HG02973 (cell line): ENCODE measurements at regions not wholly inside any gene's neighbourhood (a gene's known extent, or its start where the extent isn't known, plus 50 kb on each side); places are given as distances from the start of the nearest gene placed in this dataset.

Experiments used
- ATAC-seq: cut with Tn5 transposase; IDR thresholded peaks from one replicate; pipeline ENCODE4 v1.9.1; 2021; ENCODE audit warnings: moderate library complexity; ENCODE audit not compliant: unreplicated experiment

DNA sequence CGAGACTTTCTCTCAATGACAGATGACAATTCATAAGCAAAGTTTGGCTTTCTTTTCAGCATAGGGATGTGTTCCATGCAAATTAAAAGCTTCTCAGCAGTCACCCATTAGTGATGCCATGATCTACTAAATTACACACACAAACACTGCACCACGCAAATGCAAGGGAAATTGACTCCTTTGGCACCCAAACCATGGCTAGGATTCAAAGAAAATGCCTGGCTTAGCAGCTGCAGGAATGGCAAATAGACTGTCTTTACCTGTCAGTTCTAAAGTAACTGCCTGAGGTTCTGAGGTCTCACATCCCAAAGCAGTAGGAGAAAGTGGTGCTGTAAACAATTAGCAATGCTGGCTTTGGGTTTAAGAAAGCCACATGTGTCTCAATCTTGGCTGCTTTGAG lies 108.6 kb upstream of the ATP10B start:
- no peak for ATAC-seq

DNA sequence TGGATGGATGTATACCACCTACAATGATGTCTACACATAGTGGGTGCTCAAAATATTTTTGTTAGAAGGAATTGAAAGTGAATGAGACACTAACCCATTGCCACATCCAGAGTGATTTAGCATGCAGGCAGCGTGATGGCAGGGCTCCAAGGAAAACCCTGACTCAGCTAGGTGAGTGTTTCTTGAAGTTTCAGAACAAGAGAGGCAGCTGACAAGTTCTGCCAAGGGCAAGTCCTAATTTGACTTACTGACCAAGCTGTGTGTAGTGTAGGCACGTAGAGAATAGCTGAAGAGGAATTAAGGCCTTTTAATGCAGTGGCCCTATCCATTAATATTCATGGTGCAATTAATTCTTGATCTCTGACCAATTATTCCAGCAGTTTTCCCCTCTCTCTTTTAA lies 107.8 kb upstream of the ATP10B start:
- no peak for ATAC-seq

DNA sequence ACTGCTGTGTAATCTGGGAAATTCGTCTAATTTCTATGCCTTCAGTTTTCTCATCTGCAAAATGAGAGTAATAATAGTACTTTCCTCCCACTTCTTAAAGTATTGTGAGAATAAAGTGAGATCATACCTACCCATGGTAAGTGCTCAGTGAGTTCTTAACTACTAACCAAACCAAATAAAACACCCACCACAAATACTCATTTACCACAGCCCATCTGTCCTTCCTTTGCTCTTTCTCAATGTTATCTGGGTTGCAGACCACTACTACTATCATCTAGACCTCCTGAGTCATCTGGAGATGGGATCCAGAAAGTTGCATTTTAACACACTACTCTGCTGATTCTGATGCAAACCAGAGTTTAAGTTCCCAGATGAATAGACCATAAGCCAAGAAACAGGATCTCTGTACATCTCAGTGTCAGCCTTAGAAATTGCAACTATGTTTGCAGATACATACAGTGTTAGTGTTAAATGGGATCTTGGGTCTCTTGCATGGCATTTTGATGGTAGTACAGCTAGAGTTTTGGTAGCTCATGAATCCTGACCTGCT lies 105.4 kb upstream of the ATP10B start:
- ATAC-seq = peak; percentile 82

DNA sequence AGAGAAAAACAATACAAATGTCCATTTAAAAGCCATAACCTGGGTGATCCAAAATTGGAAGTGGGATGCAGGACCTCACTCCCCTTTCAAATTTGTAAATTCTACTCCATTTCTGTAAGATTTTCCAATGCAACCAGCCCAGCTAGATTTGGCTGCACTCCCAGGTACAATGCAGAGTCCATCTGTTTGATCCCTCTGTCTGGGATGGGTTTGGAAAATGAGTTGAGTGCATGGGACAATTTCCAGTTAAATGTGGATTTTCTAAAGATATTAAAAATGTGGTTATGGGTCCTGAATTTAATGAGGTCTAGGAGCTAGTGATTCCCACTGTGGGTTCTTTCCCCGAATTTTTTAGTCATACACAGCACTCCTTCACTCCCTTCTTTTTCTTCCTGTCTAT lies 104.0 kb upstream of the ATP10B start:
- no peak for ATAC-seq

DNA sequence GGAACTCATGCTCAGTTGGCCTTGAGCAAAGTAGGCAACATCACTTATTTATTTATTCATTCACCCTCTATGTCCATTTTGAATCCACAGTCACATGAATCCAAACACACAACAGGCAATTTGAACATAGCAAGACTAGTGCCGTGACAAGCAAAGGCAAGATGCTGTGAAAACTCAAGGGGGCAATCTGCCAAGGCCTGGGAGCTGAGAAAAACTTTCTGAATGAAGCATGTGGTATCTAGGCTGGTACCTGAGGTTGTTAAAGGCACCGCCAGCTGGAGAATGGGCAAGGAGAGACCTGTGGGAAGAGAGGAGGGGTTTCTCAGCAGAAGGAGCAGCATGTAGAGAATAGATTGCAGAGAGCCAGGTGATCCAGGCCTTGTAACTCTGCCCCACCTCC lies 98.3 kb upstream of the ATP10B start:
- no peak for ATAC-seq

DNA sequence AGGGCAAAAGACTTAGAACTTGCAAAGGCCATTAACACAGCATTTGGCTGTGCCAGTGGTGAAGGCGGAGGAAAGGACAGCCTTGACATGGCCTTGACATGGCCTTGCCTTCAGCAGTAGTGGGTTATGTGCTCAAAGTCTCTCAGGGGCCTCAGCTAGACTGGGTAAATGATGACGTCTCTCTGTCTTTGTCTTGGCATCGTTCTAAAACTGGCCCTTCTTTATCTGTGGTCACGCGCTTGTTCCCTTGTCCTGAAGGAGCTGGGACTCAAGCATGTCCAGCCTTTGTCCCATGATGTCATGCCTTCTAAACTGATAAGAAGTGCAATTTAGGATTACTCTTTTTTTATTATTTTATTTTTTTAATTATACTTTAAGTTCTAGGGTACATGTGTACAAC lies 88.7 kb upstream of the ATP10B start:
- ATAC-seq = no peak

DNA sequence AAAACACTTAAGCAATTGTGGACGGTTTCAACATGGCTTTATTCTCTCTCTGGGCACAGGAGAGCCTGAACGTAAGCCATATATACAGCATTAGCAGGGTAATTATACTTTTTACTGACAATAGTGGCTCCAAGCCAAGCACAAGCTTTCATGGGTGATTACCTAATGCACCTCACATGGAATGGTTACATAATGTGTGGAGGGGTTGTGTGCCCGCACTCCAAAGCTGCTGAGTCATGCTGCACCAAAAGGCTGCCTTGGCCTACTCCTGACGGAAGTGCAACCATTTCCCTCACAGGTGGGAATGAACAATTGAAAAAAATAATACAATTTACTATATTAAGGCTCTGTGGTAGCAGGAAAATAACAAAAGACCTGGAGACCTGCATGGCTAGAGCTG lies 86.5 kb upstream of the ATP10B start:
- no peak for ATAC-seq

DNA sequence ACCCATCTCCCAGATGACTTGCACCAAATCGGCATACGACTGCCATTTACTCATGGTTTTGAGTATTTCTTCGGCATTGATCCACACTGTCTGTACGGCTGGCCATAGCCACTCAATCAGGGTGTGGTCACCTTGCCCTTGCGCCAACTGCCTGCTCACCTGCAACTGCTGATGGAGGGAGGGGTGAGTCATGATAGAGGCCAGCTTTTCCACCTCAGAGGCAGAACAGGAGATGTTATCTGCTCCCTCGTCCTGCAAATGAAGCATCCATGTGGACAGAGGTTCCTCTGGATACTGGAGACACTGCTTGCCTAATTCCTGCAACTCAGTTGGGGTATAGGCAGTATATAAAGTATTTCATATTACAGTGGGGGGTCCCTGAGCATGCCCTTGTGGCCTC lies 85.6 kb upstream of the ATP10B start:
- no peak for ATAC-seq

DNA sequence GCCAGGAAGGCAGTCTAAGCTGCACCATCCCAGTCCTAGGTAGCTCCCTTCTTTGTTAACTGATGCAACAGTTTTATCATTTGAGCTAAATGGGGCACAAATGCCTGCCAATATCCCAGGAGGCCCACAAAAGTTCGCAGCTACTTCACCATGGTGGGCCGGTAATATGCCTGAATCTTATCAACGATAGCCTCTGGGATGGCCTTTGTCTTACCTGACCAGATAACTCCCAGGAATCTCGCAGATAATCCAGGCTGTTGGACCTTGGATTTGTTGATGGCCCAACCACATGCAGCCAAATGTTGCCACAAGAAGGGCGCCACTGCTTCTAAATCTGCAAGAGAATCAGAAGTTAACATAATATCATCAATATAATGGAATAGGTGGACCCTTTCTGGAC lies 83.8 kb upstream of the ATP10B start:
- no peak for ATAC-seq

DNA sequence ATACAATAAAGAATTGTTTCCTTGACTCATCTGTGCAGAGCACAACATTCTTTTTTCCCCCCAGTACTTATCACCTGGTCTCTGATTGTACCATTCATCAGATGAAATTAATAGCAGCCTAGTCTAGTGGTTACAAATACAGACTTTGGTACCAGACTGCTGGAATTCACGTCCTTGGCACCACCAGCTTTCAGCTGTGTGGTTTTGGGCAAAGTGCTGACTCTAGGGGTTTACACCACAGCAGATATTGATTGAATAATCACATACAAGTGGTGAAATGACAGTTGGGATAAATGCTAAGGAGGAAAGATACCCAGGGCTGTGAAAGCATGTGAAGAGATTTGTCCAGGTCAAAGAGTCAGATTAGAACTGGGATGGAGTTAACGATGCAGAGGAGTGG lies 79.3 kb upstream of the ATP10B start:
- ATAC-seq = no peak

DNA sequence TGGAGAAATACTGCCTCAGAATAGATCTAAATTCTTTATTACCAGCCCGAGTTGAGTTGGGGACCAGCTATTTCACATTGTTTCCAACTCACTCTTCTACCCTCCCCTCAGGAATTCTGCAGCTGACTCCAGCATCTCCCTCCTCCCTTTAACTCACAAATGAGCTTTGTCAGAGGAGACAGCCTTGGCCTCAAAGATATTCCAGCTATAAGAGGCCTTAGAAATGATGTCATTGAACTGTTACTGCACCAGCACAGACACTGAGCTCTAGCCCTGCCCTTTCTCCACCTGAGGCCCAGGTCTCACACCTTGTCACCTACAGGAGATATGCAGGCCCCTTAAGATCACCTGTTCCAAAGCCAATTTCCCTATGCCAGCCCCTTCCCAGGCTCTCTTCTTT lies 78.4 kb upstream of the ATP10B start:
- no peak for ATAC-seq

DNA sequence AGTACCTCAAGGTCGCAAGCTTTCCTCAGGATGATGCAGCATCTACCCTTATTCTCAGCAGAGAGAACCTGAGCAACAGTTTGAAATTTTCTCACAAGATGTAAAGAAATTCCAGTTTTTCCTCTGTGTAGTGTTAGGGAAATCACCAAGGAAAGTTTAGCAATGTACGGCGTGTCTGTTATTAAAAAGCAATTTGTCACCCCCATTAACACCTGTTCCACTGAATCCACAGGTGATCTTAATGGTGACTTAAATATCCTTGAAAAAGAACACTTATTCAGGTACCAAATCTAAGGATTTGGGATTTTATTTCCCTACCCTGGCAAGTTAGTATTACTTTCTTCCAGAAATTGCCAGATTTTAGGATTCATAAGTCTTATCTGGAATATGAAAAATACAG lies 77.9 kb upstream of the ATP10B start:
- no peak for ATAC-seq

DNA sequence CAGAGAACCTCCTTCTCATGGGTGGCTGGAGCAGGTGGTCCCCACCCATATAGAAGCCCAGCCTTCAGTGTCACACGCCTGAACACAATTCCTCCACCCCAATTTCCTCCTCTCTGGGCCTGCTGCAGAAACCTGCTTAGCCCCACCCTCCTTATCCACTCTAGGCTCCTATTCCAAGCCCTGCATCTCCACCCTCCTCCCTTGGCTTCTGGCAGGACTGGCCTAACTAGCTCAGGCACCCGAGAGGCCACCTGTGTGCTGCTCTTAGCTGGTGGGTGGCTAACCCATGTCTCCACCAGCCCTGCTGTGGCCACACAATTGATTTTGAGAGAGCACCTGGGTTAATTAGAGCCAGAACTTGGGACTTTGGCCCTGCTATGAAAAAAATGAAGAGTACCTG lies 77.3 kb upstream of the ATP10B start:
- ATAC-seq = no peak

DNA sequence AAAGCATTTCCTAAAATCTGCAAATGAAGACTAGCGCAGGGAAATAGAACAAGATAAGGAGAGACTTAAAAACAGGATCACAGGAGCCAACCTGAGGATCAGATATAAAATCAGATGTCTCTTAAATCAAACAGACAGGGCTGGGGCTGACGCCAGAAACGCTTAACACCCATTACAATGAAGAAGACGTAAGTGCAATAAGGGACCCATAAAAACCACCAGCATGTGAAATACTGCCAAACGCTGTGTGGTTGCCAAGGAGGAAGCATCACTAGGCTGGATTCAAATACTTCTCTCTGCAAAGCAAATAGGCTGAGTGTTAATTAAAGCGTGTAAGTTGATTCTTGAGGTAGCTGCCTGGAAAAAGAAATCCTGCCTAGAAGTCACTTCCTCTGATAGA lies 74.4 kb upstream of the ATP10B start:
- no peak for ATAC-seq

DNA sequence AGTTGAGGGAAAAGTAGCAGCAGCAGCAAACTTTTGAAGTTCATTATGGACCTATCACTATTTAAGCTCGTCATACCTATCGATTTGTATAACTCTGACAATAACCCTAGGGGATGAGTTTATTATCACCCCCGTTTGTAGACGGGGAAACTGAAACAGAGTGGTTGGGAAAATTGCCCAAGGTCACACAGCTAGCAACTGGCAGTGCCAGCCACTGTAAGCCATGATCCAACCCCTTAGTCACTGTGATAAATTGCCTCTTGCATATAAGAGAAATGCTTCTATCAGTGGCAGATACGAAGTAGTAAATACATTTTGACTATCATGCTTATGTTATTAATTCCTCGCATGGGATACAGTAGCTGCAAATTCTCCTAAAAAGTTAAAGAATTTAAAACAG lies 73.3 kb upstream of the ATP10B start:
- no peak for ATAC-seq

DNA sequence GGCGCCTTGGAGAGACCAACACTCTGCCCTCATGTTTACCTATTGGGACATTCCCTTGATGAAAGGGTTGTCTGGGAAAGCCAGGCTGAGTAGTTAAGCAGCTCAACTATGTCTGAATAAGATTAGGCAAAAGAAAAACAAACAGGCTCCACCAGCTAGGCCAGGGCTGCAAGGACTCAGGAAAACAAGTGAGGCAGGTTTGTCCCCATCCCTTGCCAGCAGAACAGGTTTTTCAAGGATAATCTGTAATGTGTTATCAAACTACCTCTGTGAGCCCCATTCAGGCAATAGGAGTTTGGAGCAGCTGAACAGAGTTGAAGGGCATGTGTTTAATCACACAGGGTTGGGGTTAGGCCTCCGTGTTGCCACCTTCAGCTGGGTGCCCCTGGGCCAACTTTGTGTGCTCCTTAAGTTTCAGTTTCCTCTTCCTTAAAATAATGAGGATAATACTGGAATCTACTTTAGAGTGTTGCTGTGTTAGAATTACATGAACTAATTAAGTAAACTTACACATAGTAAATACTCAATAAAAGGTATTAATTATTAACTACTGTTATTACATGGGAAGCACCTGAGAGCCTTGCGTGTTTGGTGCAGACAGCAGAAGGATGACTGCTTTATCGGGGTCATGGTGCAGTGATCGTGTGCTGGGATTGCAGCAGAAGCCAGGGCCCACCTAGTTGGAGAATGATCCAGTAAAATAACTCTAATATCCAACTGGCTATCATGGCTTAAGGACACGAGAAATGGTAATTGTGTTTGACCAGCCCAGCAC lies 72.1 kb upstream of the ATP10B start:
- ATAC-seq = no peak

DNA sequence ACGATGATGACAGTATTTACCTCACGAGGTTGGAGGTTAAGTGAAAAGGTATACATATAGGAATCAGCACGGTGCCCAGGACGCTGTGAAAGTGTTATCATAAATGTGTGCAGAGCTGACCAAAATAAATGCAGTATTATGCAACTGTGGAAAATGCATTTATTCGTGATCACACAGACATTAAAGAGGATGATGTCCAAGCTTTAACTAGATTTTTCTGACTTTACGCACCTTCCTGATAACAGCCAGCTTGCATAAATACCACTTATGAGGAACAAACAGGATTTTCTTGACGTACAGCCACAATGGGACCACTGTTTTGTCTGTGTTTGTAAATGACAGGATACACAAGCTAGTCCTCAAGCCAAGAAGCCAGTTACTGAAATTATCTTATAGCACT lies 71.4 kb upstream of the ATP10B start:
- no peak for ATAC-seq

DNA sequence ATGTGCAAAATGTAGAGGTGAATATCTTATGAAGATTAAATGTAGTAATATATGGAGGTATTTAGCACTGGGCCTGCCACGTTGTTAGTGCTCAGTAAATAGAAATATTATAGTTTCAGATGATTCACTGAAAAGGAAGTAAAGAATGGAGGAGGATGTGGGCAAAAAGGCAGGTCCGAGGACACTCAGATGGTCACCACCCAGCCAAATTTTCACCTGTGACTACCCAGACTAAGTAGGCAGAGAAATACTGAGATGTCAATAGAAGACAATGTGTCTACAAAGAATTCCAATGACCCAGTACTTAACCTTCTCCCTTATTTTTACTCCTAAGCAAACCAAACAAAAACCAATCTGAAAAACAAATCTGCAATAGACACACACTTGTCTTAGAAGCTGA lies 70.3 kb upstream of the ATP10B start:
- ATAC-seq = no peak

DNA sequence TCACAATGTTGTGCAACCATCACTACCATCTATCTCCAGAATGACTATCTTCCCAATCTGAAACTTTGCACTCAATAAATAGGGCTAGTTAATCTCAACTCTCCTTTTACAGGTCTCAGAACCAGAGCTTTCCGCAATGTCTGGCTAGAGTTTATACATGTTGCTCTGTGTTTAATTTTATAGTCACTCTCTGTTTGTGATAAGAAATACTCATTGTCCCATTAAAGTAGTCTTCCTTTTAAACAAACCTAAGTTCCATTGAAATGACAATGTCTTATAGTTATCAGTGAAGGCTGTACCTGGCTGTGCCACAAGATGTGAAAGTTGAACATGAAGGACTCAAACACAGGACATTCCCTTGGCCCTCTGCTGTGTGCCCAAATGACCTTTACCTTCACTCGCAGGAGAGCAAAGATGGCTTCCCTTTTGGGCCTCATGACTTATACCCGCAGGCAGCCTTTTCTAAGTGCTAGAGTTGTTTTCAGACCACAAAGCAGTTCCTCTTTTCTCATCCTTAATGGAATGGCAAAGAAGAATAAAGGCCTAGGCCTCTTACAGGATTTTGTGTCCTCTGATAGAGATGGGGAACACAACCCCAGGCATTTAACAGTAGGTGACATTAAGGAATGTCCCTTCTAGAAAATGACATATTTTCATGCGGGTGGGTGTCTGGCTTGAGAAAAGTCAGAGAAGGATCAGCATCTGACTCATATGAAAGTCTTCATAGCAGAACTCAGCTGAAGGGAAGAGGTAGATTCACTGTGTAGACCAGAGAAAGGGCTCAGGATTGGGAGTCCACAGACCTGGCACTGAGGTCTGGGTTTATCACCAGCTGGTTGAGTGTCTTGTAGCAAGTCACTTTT lies 69.6 kb upstream of the ATP10B start:
- no peak for ATAC-seq

DNA sequence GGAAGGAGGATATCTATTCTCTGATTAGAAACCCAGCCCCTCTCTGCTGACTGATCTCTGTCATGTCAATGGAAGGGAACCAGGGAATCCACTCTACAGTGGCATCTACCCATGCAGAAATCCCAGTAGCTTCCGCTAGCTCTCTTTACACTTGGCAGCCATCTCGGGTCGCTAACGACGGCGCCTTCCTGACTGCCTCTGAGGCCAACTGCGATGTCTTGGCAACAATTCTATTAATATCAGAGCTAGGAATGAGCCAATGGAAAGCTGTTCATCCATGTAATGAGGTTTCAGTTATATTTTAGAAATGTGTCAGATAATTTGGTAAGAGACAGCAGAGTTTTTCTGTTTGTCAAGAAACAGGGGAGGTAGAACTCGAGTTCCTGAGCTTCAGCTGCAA lies 67.6 kb upstream of the ATP10B start:
- ATAC-seq = no peak

DNA sequence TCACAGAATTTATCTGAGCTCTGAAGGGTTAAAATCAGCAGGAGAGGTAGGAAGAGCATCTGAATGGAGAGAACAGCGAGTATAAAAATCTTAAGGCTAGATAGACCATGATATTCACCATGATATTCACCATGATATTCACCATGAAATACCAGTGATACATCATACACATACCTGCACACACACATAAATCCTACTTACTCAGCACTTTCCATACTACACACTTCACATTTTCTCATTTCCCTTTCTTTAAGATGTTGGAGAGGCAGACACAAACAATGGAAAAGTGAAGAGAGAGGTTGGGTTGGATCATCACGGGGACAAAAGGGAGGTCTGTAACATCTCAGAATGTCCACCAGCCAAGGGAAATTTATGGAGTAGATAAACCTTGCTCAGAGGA lies 66.4 kb upstream of the ATP10B start:
- ATAC-seq = no peak

DNA sequence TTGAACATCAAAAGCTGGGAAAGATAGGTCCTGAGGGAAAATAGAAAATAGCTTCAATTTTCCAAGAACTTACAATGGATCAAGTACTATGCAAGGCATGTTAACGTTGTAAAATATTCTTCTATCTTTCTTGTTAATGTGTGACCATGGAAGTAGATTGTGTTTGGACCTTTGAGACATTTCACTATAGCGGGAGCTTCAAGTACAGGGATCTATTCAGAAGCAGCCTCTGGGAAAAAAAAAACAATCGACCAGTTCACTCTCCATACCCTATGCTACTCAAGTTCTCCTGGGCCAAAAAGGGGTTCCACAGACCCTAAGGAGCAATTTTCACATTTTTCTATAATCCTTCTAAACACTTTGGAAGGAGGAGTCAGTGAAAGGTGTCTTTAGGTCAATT lies 54.1 kb upstream of the ATP10B start:
- no peak for ATAC-seq
